ENCODE measurements at regions not wholly inside any gene's neighbourhood (a gene's known extent, or its start where the extent isn't known, plus 50 kb on each side); places are given as distances from the start of the nearest gene placed in this dataset.

GRCh38 chr17:13320046-13320785 is 281.5 kb downstream of the HS3ST3A1 start:
- H3K27me3 ChIP-seq (ENCODE audit: control insufficient read depth, insufficient read depth, low read length), result no peaks in the 10 kb centered on the region

DNA sequence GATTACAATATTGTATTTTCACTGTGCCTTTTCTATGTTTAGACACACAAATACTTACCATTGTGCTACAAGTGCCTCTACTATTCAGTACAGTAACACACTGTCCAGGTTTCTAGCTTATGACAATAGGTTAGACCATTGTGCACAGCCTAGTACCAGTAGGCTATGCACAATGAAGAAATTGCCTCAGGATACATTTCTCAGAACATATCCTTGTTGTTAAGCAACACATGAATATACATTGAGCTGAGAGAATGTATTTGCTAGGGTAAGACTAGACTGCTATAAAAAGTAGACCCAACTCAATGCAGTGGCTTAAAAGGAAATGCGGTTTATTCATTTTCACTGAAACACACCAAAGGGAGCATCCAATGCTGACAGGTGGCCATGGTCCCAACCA is 285.1 kb downstream of the HS3ST3A1 start:
- H3K9me3 ChIP-seq (ENCODE audit: control insufficient read depth, low read length), result no peaks in the 10 kb centered on the region
- H3K4me3 ChIP-seq (ENCODE audit: low read length), result no peak overlapping the region
- no peaks in the 10 kb centered on the region for H3K36me3 ChIP-seq (ENCODE audit: control insufficient read depth, insufficient read depth, low read length)
- H3K27me3 ChIP-seq (ENCODE audit: control insufficient read depth, insufficient read depth, low read length), result no peaks in the 10 kb centered on the region
- no peak overlapping the region for H3K9ac ChIP-seq (ENCODE audit: low read length)
- no peaks in the 10 kb centered on the region for H3K4me1 ChIP-seq (ENCODE audit: control insufficient read depth, insufficient read depth, low read length)

More at GRCh38 chr17:13320046-13320785, 281.5 kb downstream of the HS3ST3A1 start:
- Histone ChIP-seq H3K9me3 (ENCODE audit: control insufficient read depth, low read length) (no peaks in the 10 kb centered on the region), H3K4me1 (ENCODE audit: control insufficient read depth, insufficient read depth, low read length) (no peaks in the 10 kb centered on the region), H3K4me3 (ENCODE audit: low read length) (no peak overlapping the region), H3K36me3 (ENCODE audit: control insufficient read depth, insufficient read depth, low read length) (no peaks in the 10 kb centered on the region), H3K9ac (ENCODE audit: low read length) (no peak overlapping the region)

DNA sequence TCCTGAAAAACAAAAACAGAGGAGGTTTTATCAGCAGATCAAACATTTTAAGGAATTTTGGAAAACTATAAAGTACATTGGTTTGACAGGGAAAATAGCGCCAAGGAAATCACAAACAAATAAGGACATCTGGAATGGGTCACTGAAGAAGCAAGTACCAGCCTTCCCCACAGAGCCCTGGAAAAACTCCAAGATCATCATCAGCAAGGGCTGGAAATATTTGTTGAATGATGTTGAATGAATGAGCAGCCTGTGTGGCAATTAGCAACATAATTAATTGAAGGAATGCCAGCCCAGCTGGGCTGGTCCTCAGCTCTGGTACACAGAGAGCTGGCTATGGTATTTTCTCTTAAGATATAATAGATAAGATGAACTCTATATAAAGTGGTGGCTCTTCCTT is 290.4 kb downstream of the HS3ST3A1 start:
- H3K4me1 ChIP-seq (ENCODE audit: control insufficient read depth, insufficient read depth, low read length), result no peaks in the 10 kb centered on the region
- no peak overlapping the region for H3K9ac ChIP-seq (ENCODE audit: low read length)
- H3K9me3 ChIP-seq (ENCODE audit: control insufficient read depth, low read length), result no peaks in the 10 kb centered on the region
- no peaks in the 10 kb centered on the region for H3K36me3 ChIP-seq (ENCODE audit: control insufficient read depth, insufficient read depth, low read length)
- no peaks in the 10 kb centered on the region for H3K27me3 ChIP-seq (ENCODE audit: control insufficient read depth, insufficient read depth, low read length)
- H3K4me3 ChIP-seq (ENCODE audit: low read length), result no peak overlapping the region

- no peak overlapping the region for H3K4me3 ChIP-seq (ENCODE audit: low read length)
- H3K9me3 ChIP-seq (ENCODE audit: control insufficient read depth, low read length), result no peaks in the 10 kb centered on the region
- H3K27me3 ChIP-seq (ENCODE audit: control insufficient read depth, insufficient read depth, low read length), result no peaks in the 10 kb centered on the region
- no peaks in the 10 kb centered on the region for H3K36me3 ChIP-seq (ENCODE audit: control insufficient read depth, insufficient read depth, low read length)
- no peaks in the 10 kb centered on the region for H3K4me1 ChIP-seq (ENCODE audit: control insufficient read depth, insufficient read depth, low read length)
- no peak overlapping the region for H3K9ac ChIP-seq (ENCODE audit: low read length)
Measured at GRCh38 chr17:13310858-13311257, 290.9 kb downstream of the HS3ST3A1 start.

- Histone ChIP-seq H3K9me3 (ENCODE audit: control insufficient read depth, low read length) (no peaks in the 10 kb centered on the region), H3K36me3 (ENCODE audit: control insufficient read depth, insufficient read depth, low read length) (no peaks in the 10 kb centered on the region), H3K27me3 (ENCODE audit: control insufficient read depth, insufficient read depth, low read length) (no peaks in the 10 kb centered on the region), H3K4me1 (ENCODE audit: control insufficient read depth, insufficient read depth, low read length) (no peaks in the 10 kb centered on the region), H3K9ac (ENCODE audit: low read length) (no peak overlapping the region), H3K4me3 (ENCODE audit: low read length) (no peak overlapping the region)
Measured at GRCh38 chr17:13306310-13306962, 288.6 kb upstream of the ELAC2 start.

GRCh38 chr17:13302983-13303382 is 285.2 kb upstream of the ELAC2 start:
- H3K9me3 ChIP-seq (ENCODE audit: control insufficient read depth, low read length), result no peaks in the 10 kb centered on the region
- no peak overlapping the region for H3K4me3 ChIP-seq (ENCODE audit: low read length)
- H3K27me3 ChIP-seq (ENCODE audit: control insufficient read depth, insufficient read depth, low read length), result no peaks in the 10 kb centered on the region
- no peaks in the 10 kb centered on the region for H3K4me1 ChIP-seq (ENCODE audit: control insufficient read depth, insufficient read depth, low read length)
- no peaks in the 10 kb centered on the region for H3K36me3 ChIP-seq (ENCODE audit: control insufficient read depth, insufficient read depth, low read length)
- H3K9ac ChIP-seq (ENCODE audit: low read length), result no peak overlapping the region

DNA sequence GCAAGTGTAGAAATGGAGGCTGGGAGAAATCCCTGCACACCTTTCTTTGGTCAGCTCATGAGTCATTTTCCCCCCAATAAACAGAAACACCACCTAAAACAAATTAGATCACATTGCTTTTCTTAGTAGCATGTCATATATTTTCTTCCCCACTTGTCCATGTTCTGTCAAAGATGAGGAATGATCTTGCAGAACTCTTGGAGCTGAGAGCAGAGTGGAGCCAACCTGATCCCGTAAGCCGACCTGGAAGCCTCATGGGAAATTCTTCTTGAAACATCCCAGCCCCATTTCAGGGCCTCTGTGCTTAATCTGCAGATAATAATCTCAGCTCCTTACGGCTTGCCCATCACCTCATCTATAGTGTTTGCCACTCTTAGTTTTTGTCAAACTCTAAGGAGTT is 284.6 kb upstream of the ELAC2 start:
- Histone ChIP-seq H3K4me3 (ENCODE audit: low read length) (no peak overlapping the region), H3K4me1 (ENCODE audit: control insufficient read depth, insufficient read depth, low read length) (no peaks in the 10 kb centered on the region), H3K9ac (ENCODE audit: low read length) (no peak overlapping the region), H3K36me3 (ENCODE audit: control insufficient read depth, insufficient read depth, low read length) (no peaks in the 10 kb centered on the region), H3K27me3 (ENCODE audit: control insufficient read depth, insufficient read depth, low read length) (no peaks in the 10 kb centered on the region), H3K9me3 (ENCODE audit: control insufficient read depth, low read length) (no peaks in the 10 kb centered on the region)

- Histone ChIP-seq H3K9me3 (ENCODE audit: control insufficient read depth, low read length) (no peaks in the 10 kb centered on the region), H3K9ac (ENCODE audit: low read length) (no peak overlapping the region), H3K27me3 (ENCODE audit: control insufficient read depth, insufficient read depth, low read length) (no peaks in the 10 kb centered on the region), H3K4me3 (ENCODE audit: low read length) (no peak overlapping the region), H3K4me1 (ENCODE audit: control insufficient read depth, insufficient read depth, low read length) (no peaks in the 10 kb centered on the region), H3K36me3 (ENCODE audit: control insufficient read depth, insufficient read depth, low read length) (no peaks in the 10 kb centered on the region)
Measured at GRCh38 chr17:13297183-13297582, 279.4 kb upstream of the ELAC2 start.

DNA sequence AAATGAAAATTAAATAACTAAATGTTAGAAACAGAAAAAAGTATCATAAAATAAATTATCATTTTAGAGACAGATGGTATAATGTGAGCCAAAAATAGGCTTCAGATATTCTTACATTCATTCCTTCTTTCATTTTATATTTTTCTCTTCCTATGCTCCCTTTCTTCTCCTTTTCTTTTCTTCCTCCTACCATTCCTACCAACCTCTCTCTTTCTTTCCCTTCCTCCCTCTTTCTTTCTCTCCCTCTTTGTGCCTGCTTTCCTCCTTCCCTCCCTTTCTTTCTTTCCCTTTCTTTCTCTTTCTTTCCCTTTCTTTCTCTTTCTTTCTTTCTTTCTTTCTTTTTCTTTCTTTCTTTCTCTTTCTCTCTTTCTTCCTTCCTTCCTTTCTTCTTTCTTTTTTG is 275.6 kb upstream of the ELAC2 start:
- H3K36me3 ChIP-seq (ENCODE audit: control insufficient read depth, insufficient read depth, low read length), result no peaks in the 10 kb centered on the region
- no peaks in the 10 kb centered on the region for H3K27me3 ChIP-seq (ENCODE audit: control insufficient read depth, insufficient read depth, low read length)
- H3K4me3 ChIP-seq (ENCODE audit: low read length), result no peak overlapping the region
- no peaks in the 10 kb centered on the region for H3K9me3 ChIP-seq (ENCODE audit: control insufficient read depth, low read length)
- no peaks in the 10 kb centered on the region for H3K4me1 ChIP-seq (ENCODE audit: control insufficient read depth, insufficient read depth, low read length)
- H3K9ac ChIP-seq (ENCODE audit: low read length), result no peak overlapping the region

GRCh38 chr17:13292291-13292690 is 274.5 kb upstream of the ELAC2 start:
- H3K27me3 ChIP-seq (ENCODE audit: control insufficient read depth, insufficient read depth, low read length), result no peaks in the 10 kb centered on the region
- H3K4me3 ChIP-seq (ENCODE audit: low read length), result no peak overlapping the region
- H3K9ac ChIP-seq (ENCODE audit: low read length), result no peak overlapping the region
- H3K4me1 ChIP-seq (ENCODE audit: control insufficient read depth, insufficient read depth, low read length), result no peaks in the 10 kb centered on the region
- H3K36me3 ChIP-seq (ENCODE audit: control insufficient read depth, insufficient read depth, low read length), result no peaks in the 10 kb centered on the region
- H3K9me3 ChIP-seq (ENCODE audit: control insufficient read depth, low read length), result no peaks in the 10 kb centered on the region

GRCh38 chr17:13288248-13288647 is 270.4 kb upstream of the ELAC2 start:
- H3K9ac ChIP-seq (ENCODE audit: low read length), result no peak overlapping the region
- H3K27me3 ChIP-seq (ENCODE audit: control insufficient read depth, insufficient read depth, low read length), result no peaks in the 10 kb centered on the region

DNA sequence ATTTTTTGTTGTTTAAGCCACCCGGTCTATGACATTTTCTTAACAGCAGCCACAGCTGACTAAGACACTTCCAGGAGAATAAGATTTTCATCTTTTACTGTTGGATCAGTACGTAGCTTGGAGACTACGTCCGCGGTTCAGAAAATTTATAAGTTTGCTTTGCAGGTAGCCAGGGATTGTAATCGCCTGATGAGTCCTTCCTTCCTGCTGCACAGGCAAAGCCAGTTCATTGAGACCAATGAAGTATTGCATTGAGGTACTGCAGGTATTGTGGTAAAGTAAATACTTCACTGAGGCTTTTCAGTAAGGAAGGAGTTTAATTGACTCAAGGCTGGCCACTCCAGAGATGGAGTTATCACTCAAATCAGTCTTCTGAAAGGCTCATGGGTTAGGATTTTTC is 269.4 kb upstream of the ELAC2 start:
- H3K9ac ChIP-seq (ENCODE audit: low read length), result no peak overlapping the region
- no peaks in the 10 kb centered on the region for H3K9me3 ChIP-seq (ENCODE audit: control insufficient read depth, low read length)
- no peak overlapping the region for H3K4me3 ChIP-seq (ENCODE audit: low read length)
- no peaks in the 10 kb centered on the region for H3K27me3 ChIP-seq (ENCODE audit: control insufficient read depth, insufficient read depth, low read length)
- no peaks in the 10 kb centered on the region for H3K4me1 ChIP-seq (ENCODE audit: control insufficient read depth, insufficient read depth, low read length)
- no peaks in the 10 kb centered on the region for H3K36me3 ChIP-seq (ENCODE audit: control insufficient read depth, insufficient read depth, low read length)

More at GRCh38 chr17:13288248-13288647, 270.4 kb upstream of the ELAC2 start:
- no peaks in the 10 kb centered on the region for H3K4me1 ChIP-seq (ENCODE audit: control insufficient read depth, insufficient read depth, low read length)
- no peaks in the 10 kb centered on the region for H3K36me3 ChIP-seq (ENCODE audit: control insufficient read depth, insufficient read depth, low read length)
- no peak overlapping the region for H3K4me3 ChIP-seq (ENCODE audit: low read length)
- H3K9me3 ChIP-seq (ENCODE audit: control insufficient read depth, low read length), result no peaks in the 10 kb centered on the region
